22Rv1 (cell line): ENCODE measurements at regions not wholly inside any gene's neighbourhood (a gene's known extent, or its start where the extent isn't known, plus 50 kb on each side); places are given as distances from the start of the nearest gene placed in this dataset.

Experiments
- CTCF ChIP-seq: fragments of 450-650 bp; IDR thresholded peaks from 2 replicates; pipeline ENCODE4 v1.5.1; 2017; ENCODE audit warnings: mild to moderate bottlenecking
- ZFX ChIP-seq: fragments of 450-650 bp; IDR thresholded peaks from 2 replicates; pipeline ENCODE4 v1.6.1; 2017; ENCODE audit warnings: antibody characterized with exemption, borderline replicate concordance

GRCh38 chr12:123056053-123056452 is 75.6 kb downstream of the ARL6IP4 start:
- TF ChIP-seq CTCF (no peak), ZFX (no peak)
